IMR-90 (cell line): ENCODE measurements at regions not wholly inside any gene's neighbourhood (a gene's known extent, or its start where the extent isn't known, plus 50 kb on each side); places are given as distances from the start of the nearest gene placed in this dataset.

Experiments used
- ATAC-seq: fragments of 200-7000 bp; cut with Tn5 transposase; 2 replicates; pipeline ENCODE4 v1.9.1; 2020; ENCODE audit warnings: low read depth, mild to moderate bottlenecking, moderate library complexity
- BruUV-seq: library from RNA; stranded (reverse); fragments of 400-500 nt; replicated peaks from 2 replicates; lab custom pipeline; 2021; lab: Mats Ljungman, UMichigan
- CTCF ChIA-PET: fragments of 300-600 bp; formaldehyde crosslinking; extraction: SDS; loops from one replicate; lab custom pipeline; 2021; ENCODE audit warnings: antibody characterized with exemption; lab: Yijun Ruan, JAX
- POLR2A ChIA-PET: fragments of 300-600 bp; sonication (Branson Sonifier 250); formaldehyde crosslinking; loops from one replicate; lab custom pipeline; 2022; ENCODE audit warnings: antibody characterized with exemption; ENCODE audit not compliant: unreplicated experiment; lab: Charles Lee
- DNase-seq: peaks from one replicate; pipeline ENCODE4 v3.0.0; 2013
- H2AFZ ChIP-seq: replicated peaks from 2 replicates; pipeline ENCODE3; 2013; ENCODE audit warnings: low read length, mild to moderate bottlenecking; ENCODE audit not compliant: poor library complexity
- H2AK5ac ChIP-seq: 2 replicates; pipeline ENCODE4 v1.6.1; 2013; ENCODE audit warnings: low read depth, low read length, inconsistent platforms
- H2AK9ac ChIP-seq: replicated peaks from 2 replicates; pipeline ENCODE3; 2013; ENCODE audit warnings: mild to moderate bottlenecking, low read depth, low read length, moderate library complexity; ENCODE audit not compliant: poor library complexity
- H2BK120ac ChIP-seq: 2 replicates; pipeline ENCODE4 v1.6.1; 2013; ENCODE audit warnings: low read depth, low read length, inconsistent platforms
- H2BK15ac ChIP-seq: 3 replicates; pipeline ENCODE4 v1.6.1; 2013; ENCODE audit warnings: low read depth, low read length, inconsistent platforms
- H2BK20ac ChIP-seq: 2 replicates; pipeline ENCODE4 v1.6.1; 2013; ENCODE audit warnings: low read depth, mild to moderate bottlenecking, inconsistent platforms, low read length, moderate library complexity
- H2BK5ac ChIP-seq: 2 replicates; pipeline ENCODE4 v1.6.1; 2013; ENCODE audit warnings: mild to moderate bottlenecking, low read depth, low read length, inconsistent platforms; ENCODE audit not compliant: poor library complexity, severe bottlenecking
- H3K14ac ChIP-seq: replicated peaks from 2 replicates; pipeline ENCODE4 v1.6.1; 2013; ENCODE audit warnings: low read depth, low read length, inconsistent platforms
- H3K18ac ChIP-seq: 2 replicates; pipeline ENCODE4 v1.6.1; 2013; ENCODE audit warnings: low read depth, low read length, control low read depth
- H3K23ac ChIP-seq: 2 replicates; pipeline ENCODE4 v1.6.1; 2013; ENCODE audit warnings: low read depth, low read length, inconsistent platforms
- H3K27ac ChIP-seq: 2 replicates; pipeline ENCODE4 v1.5.1; 2013; ENCODE audit warnings: mild to moderate bottlenecking, control low read depth, low read length; ENCODE audit not compliant: insufficient read depth
- H3K27me3 ChIP-seq: 2 replicates; pipeline ENCODE4 v1.6.1; 2013; ENCODE audit warnings: low read length; ENCODE audit not compliant: control insufficient read depth, insufficient read depth
- H3K36me3 ChIP-seq: 2 replicates; pipeline ENCODE4 v1.6.1; 2013; ENCODE audit warnings: low read length, mixed read lengths; ENCODE audit not compliant: control insufficient read depth, insufficient read depth
- H3K4ac ChIP-seq: 2 replicates; pipeline ENCODE4 v1.6.1; 2013; ENCODE audit warnings: low read depth, low read length, inconsistent platforms
- H3K4me1 ChIP-seq: 2 replicates; pipeline ENCODE4 v1.6.1; 2013; ENCODE audit warnings: low read length, mixed read lengths; ENCODE audit not compliant: control insufficient read depth, insufficient read depth
- H3K4me2 ChIP-seq: 2 replicates; pipeline ENCODE4 v1.6.1; 2013; ENCODE audit warnings: low read depth, mild to moderate bottlenecking, control low read depth, low read length, moderate library complexity
- H3K4me3 ChIP-seq: 2 replicates; pipeline ENCODE4 v1.5.1; 2013; ENCODE audit warnings: low read depth, mild to moderate bottlenecking, control low read depth, low read length, moderate library complexity; ENCODE audit not compliant: insufficient read depth
- H3K56ac ChIP-seq: 2 replicates; pipeline ENCODE4 v1.6.1; 2013; ENCODE audit warnings: low read length, inconsistent platforms; ENCODE audit not compliant: insufficient read depth; ENCODE audit errors: extremely low read depth
- H3K79me1 ChIP-seq, 2 experiments: 2 replicates each; pipeline ENCODE4 v1.6.1; 2013; ENCODE audit warnings: low read length in 2 of 2, inconsistent platforms in 1 of 2, low read depth in 1 of 2
- H3K9ac ChIP-seq: 2 replicates; pipeline ENCODE4 v1.6.1; 2013; ENCODE audit warnings: low read depth, low read length, control low read depth
- H3K9me1 ChIP-seq: 2 replicates; pipeline ENCODE4 v1.6.1; 2013; ENCODE audit warnings: low read length, inconsistent platforms; ENCODE audit not compliant: insufficient read depth
- H3K9me3 ChIP-seq: 2 replicates; pipeline ENCODE4 v1.6.1; 2013; ENCODE audit warnings: low read length; ENCODE audit not compliant: control insufficient read depth, insufficient read depth
- H4K20me1 ChIP-seq: 2 replicates; pipeline ENCODE4 v1.6.1; 2013; ENCODE audit warnings: low read length, inconsistent platforms; ENCODE audit not compliant: insufficient read depth
- H4K5ac ChIP-seq: 2 replicates; pipeline ENCODE4 v1.6.1; 2013; ENCODE audit warnings: mild to moderate bottlenecking, low read depth, low read length, control low read depth
- H4K8ac ChIP-seq, 2 experiments: 2 replicates each; pipeline ENCODE4 v1.6.1; 2013; ENCODE audit warnings: low read depth in 2 of 2, low read length in 2 of 2, control low read depth in 1 of 2, inconsistent platforms in 1 of 2
- H4K91ac ChIP-seq: 2 replicates; pipeline ENCODE4 v1.6.1; 2013; ENCODE audit warnings: low read depth, low read length, inconsistent platforms; ENCODE audit not compliant: insufficient read depth
- BHLHE40 ChIP-seq: fragments of 150-350 bp; IDR thresholded peaks from 2 replicates; pipeline ENCODE4 v1.6.1; 2016; ENCODE audit warnings: mild to moderate bottlenecking, low read depth, low read length
- CEBPB ChIP-seq: IDR thresholded peaks from 2 replicates; pipeline ENCODE4 v1.6.1; 2012; ENCODE audit warnings: low read depth, low read length, improper control_type of control experiment
- CHD1 ChIP-seq: IDR thresholded peaks from 2 replicates; pipeline ENCODE4 v1.6.1; 2012; ENCODE audit warnings: low read depth, low read length, improper control_type of control experiment
- FOS ChIP-seq: fragments of 150-350 bp; IDR thresholded peaks from 2 replicates; pipeline ENCODE4 v1.6.1; 2016; ENCODE audit warnings: low read depth, low read length
- MAFK ChIP-seq: IDR thresholded peaks from 2 replicates; pipeline ENCODE4 v1.6.1; 2012; ENCODE audit warnings: low read depth, low read length, improper control_type of control experiment
- MAZ ChIP-seq: IDR thresholded peaks from 2 replicates; pipeline ENCODE4 v1.6.1; 2012; ENCODE audit warnings: low read depth, mild to moderate bottlenecking, low read length, improper control_type of control experiment, moderate library complexity, borderline replicate concordance
- MXI1 ChIP-seq: IDR thresholded peaks from 2 replicates; pipeline ENCODE4 v1.6.1; 2012; ENCODE audit warnings: low read depth, mild to moderate bottlenecking, low read length, moderate library complexity, borderline replicate concordance
- NFE2L2 ChIP-seq: fragments of 150-350 bp; IDR thresholded peaks from 2 replicates; pipeline ENCODE4 v1.6.1; 2016; ENCODE audit warnings: low read depth, mild to moderate bottlenecking, low read length
- POLR2A ChIP-seq: IDR thresholded peaks from 2 replicates; pipeline ENCODE4 v1.6.1; 2012; ENCODE audit warnings: mild to moderate bottlenecking, low read depth, low read length
- RAD21 ChIP-seq: IDR thresholded peaks from 2 replicates; pipeline ENCODE4 v1.6.1; 2012; ENCODE audit warnings: low read length, improper control_type of control experiment
- RCOR1 ChIP-seq: IDR thresholded peaks from 2 replicates; pipeline ENCODE4 v1.6.1; 2012; ENCODE audit warnings: mild to moderate bottlenecking, low read length, improper control_type of control experiment; ENCODE audit not compliant: insufficient replicate concordance
- RFX5 ChIP-seq: IDR thresholded peaks from 2 replicates; pipeline ENCODE4 v1.8.0; 2012; ENCODE audit warnings: low read depth, mild to moderate bottlenecking, low read length, moderate library complexity
- SMC3 ChIP-seq: fragments of 150-350 bp; IDR thresholded peaks from 2 replicates; pipeline ENCODE4 v1.6.1; 2016; ENCODE audit warnings: low read depth, mild to moderate bottlenecking, antibody characterized with exemption, low read length, moderate library complexity
- WGBS, 2 experiments: methylation state at CpG; one replicate each; pipeline versions ENCODE4 v1.1.5 to v1.1.7; 2013; ENCODE audit warnings: missing lambda C conversion rate in 2 of 2; ENCODE audit not compliant: insufficient read length in 1 of 2; ENCODE audit errors: extremely low coverage in 2 of 2; 5-methylcytosine and 5-hydroxymethylcytosine counted together
- dilution Hi-C: fragments of 300-500 bp; cut with HindIII; formaldehyde crosslinking; loops from one replicate; pipeline ENCODE4 v1.14.3; 2018; ENCODE audit warnings: low sequenced_read_pairs; ENCODE audit not compliant: unreplicated experiment
- in situ Hi-C: fragments of 300-500 bp; cut with MboI; formaldehyde crosslinking; loops from 3 replicates; pipeline ENCODE4 v1.14.3; 2019; ENCODE audit warnings: low sequenced_read_pairs, inconsistent platforms, mixed read lengths
- intact Hi-C: fragments of 100-400 bp; cut with micrococcal nuclease; formaldehyde crosslinking; loops from 2 replicates; pipeline ENCODE4 v1.10.0; 2022
- TF ChIP-seq, protein P1 (sequence below): fragments of 150-350 bp; IDR thresholded peaks from 2 replicates; pipeline ENCODE4 v1.6.1; 2017; ENCODE audit warnings: mild to moderate bottlenecking, antibody characterized with exemption, low read length, low read depth
- TF ChIP-seq, protein P2 (sequence below): fragments of 150-350 bp; IDR thresholded peaks from 2 replicates; pipeline ENCODE4 v1.6.1; 2016; ENCODE audit warnings: low read depth, mild to moderate bottlenecking, low read length, moderate library complexity, borderline replicate concordance
- TF ChIP-seq, protein P3 (sequence below): conservative IDR thresholded peaks from 2 replicates; pipeline ENCODE4 v1.5.1; 2012; ENCODE audit warnings: mild to moderate bottlenecking, low read depth, low read length, improper control_type of control experiment

DNA sequence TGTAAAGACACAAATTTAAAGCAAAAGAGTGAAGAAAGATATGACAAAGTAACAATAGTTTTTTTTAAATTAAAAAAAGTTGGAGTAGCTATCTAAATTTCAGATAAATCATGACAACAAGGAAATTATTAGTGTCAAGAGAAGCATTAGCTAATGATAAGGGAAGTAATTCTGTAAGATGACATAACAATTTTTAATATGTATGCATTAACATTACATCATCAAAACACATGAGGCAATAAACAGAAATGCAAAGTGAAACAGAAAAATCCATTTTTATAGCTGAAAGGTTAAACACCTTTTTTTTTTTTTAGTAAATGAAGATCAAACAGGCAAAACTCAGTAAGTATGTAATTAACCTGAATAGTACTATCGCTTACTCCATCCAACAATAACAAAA lies 804.9 kb upstream of the PRR20A start:
- dilution Hi-C loops = no loop called here
- TF ChIP-seq, protein P1, sequence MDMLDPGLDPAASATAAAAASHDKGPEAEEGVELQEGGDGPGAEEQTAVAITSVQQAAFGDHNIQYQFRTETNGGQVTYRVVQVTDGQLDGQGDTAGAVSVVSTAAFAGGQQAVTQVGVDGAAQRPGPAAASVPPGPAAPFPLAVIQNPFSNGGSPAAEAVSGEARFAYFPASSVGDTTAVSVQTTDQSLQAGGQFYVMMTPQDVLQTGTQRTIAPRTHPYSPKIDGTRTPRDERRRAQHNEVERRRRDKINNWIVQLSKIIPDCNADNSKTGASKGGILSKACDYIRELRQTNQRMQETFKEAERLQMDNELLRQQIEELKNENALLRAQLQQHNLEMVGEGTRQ = no peak
- TF ChIP-seq, protein P2, sequence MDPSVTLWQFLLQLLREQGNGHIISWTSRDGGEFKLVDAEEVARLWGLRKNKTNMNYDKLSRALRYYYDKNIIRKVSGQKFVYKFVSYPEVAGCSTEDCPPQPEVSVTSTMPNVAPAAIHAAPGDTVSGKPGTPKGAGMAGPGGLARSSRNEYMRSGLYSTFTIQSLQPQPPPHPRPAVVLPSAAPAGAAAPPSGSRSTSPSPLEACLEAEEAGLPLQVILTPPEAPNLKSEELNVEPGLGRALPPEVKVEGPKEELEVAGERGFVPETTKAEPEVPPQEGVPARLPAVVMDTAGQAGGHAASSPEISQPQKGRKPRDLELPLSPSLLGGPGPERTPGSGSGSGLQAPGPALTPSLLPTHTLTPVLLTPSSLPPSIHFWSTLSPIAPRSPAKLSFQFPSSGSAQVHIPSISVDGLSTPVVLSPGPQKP = no peak
- TF ChIP-seq MAZ = no peak
- no peak for TF ChIP-seq POLR2A
- TF ChIP-seq RCOR1 = no peak
- no peak for TF ChIP-seq SMC3
- no peak for TF ChIP-seq CEBPB
- TF ChIP-seq FOS = no peak
- TF ChIP-seq RAD21 = no peak
- no peak for TF ChIP-seq MAFK
- TF ChIP-seq BHLHE40 = no peak
- TF ChIP-seq MXI1 = no peak
- no peak for TF ChIP-seq NFE2L2
- TF ChIP-seq, protein P3, sequence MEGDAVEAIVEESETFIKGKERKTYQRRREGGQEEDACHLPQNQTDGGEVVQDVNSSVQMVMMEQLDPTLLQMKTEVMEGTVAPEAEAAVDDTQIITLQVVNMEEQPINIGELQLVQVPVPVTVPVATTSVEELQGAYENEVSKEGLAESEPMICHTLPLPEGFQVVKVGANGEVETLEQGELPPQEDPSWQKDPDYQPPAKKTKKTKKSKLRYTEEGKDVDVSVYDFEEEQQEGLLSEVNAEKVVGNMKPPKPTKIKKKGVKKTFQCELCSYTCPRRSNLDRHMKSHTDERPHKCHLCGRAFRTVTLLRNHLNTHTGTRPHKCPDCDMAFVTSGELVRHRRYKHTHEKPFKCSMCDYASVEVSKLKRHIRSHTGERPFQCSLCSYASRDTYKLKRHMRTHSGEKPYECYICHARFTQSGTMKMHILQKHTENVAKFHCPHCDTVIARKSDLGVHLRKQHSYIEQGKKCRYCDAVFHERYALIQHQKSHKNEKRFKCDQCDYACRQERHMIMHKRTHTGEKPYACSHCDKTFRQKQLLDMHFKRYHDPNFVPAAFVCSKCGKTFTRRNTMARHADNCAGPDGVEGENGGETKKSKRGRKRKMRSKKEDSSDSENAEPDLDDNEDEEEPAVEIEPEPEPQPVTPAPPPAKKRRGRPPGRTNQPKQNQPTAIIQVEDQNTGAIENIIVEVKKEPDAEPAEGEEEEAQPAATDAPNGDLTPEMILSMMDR = no peak
- no peak for TF ChIP-seq CHD1
- TF ChIP-seq RFX5 = no peak
- Histone ChIP-seq H3K18ac (no peak overlapping the region), H4K5ac (no peak overlapping the region), H3K36me3 (no peaks in the 10 kb centered on the region), H3K4me1 (no peaks in the 10 kb centered on the region), H2AK9ac (no peak overlapping the region), H3K79me1 (no peaks in the 10 kb centered on the region), H3K27ac (no peak overlapping the region), H2AFZ (no peak overlapping the region), H3K56ac (no peak overlapping the region), H3K27me3 (no peaks in the 10 kb centered on the region), H3K4me2 (no peak overlapping the region), H2BK5ac (no peak overlapping the region), H3K23ac (no peak overlapping the region), H2AK5ac (no peak overlapping the region), H3K9me3 (peaks cover 5% of the 10 kb centered on the region), H2BK15ac (no peak overlapping the region), H3K9me1 (no peaks in the 10 kb centered on the region), H2BK20ac (no peak overlapping the region), H3K4me3 (no peak overlapping the region), H3K9ac (no peak overlapping the region), H3K14ac (no peak overlapping the region), H4K91ac (no peak overlapping the region), H2BK120ac (no peak overlapping the region), H4K8ac (no peak overlapping the region), H4K20me1 (no peaks in the 10 kb centered on the region), H3K4ac (no peak overlapping the region)
- POLR2A ChIA-PET = no interaction called here
- no TSS peak for BruUV-seq
- in situ Hi-C loops = no loop called here
- no peak for ATAC-seq
- intact Hi-C loops = no loop called here
- no peak for DNase-seq
- CTCF ChIA-PET = no interaction called here
- WGBS, 2 experiments = no CpG with 5 or more reads among the region's 1 CpG
